SK-N-SH treated with all-trans-retinoic acid at 6 μM for 48 hours (cell line): ENCODE measurements at regions not wholly inside any gene's neighbourhood (a gene's known extent, or its start where the extent isn't known, plus 50 kb on each side); places are given as distances from the start of the nearest gene placed in this dataset.

ENCODE experiments used
- ATAC-seq: fragments of 200-7000 bp; cut with Tn5 transposase; 3 replicates; pipeline ENCODE4 v1.9.1; 2020; ENCODE audit warnings: mild to moderate bottlenecking, moderate library complexity
- BACH2 ChIP-seq: fragments of 250-450 bp; sonication (Bioruptor Pico); IDR thresholded peaks from 2 replicates; pipeline ENCODE4 v1.9.0; 2021; ENCODE audit warnings: mild to moderate bottlenecking, borderline replicate concordance
- CSDC2 ChIP-seq: fragments of 250-450 bp; sonication (Bioruptor Pico); IDR thresholded peaks from 2 replicates; pipeline ENCODE4 v1.5.0; 2020; ENCODE audit warnings: mild to moderate bottlenecking, moderate library complexity
- GLIS3 ChIP-seq: fragments of 250-450 bp; sonication (Bioruptor Pico); IDR thresholded peaks from 2 replicates; pipeline ENCODE4 v1.5.0; 2020; ENCODE audit warnings: mild to moderate bottlenecking, moderate library complexity
- ISL1 ChIP-seq: fragments of 250-450 bp; sonication (Bioruptor Pico); IDR thresholded peaks from 2 replicates; pipeline ENCODE4 v2.1.2; 2022; ENCODE audit warnings: mild to moderate bottlenecking, moderate library complexity
- OSR1 ChIP-seq: fragments of 250-450 bp; sonication (Bioruptor Pico); IDR thresholded peaks from 2 replicates; pipeline ENCODE4 v1.8.0; 2022; ENCODE audit warnings: moderate library complexity, mild to moderate bottlenecking, inconsistent platforms
- PPARA ChIP-seq: fragments of 250-450 bp; sonication (Bioruptor Pico); IDR thresholded peaks from 2 replicates; pipeline ENCODE4 v1.5.0; 2020; ENCODE audit warnings: mild to moderate bottlenecking, borderline replicate concordance
- RARB ChIP-seq: fragments of 250-450 bp; sonication (Bioruptor Pico); IDR thresholded peaks from 2 replicates; pipeline ENCODE4 v1.8.0; 2021; ENCODE audit warnings: mild to moderate bottlenecking, moderate library complexity
- SNAI2 ChIP-seq: fragments of 250-450 bp; sonication (Bioruptor Pico); IDR thresholded peaks from 2 replicates; pipeline ENCODE4 v1.5.0; 2020; ENCODE audit warnings: mild to moderate bottlenecking, moderate library complexity
- TCF4 ChIP-seq: fragments of 250-450 bp; sonication (Bioruptor Pico); IDR thresholded peaks from 2 replicates; pipeline ENCODE4 v1.8.0; 2021; ENCODE audit warnings: mild to moderate bottlenecking, moderate library complexity, borderline replicate concordance
- TOX ChIP-seq: fragments of 250-450 bp; sonication (Bioruptor Pico); IDR thresholded peaks from 2 replicates; pipeline ENCODE4 v1.8.0; 2021; ENCODE audit warnings: mild to moderate bottlenecking, moderate library complexity, borderline replicate concordance
- ZC3H10 ChIP-seq: fragments of 250-450 bp; sonication (Bioruptor Pico); IDR thresholded peaks from 2 replicates; pipeline ENCODE4 v1.5.1; 2021; ENCODE audit warnings: mild to moderate bottlenecking, moderate library complexity
- ZFP3 ChIP-seq: fragments of 250-450 bp; sonication (Bioruptor Pico); IDR thresholded peaks from 2 replicates; pipeline ENCODE4 v1.5.0; 2020; ENCODE audit warnings: mild to moderate bottlenecking, moderate library complexity
- ZFP30 ChIP-seq: fragments of 450-650 bp; formaldehyde crosslinking; IDR thresholded peaks from 2 replicates; pipeline ENCODE4 v1.5.0; 2022; ENCODE audit warnings: mild to moderate bottlenecking, moderate library complexity
- ZNF565 ChIP-seq: fragments of 450-650 bp; formaldehyde crosslinking; conservative IDR thresholded peaks from 2 replicates; pipeline ENCODE4 v1.5.0; 2020; ENCODE audit warnings: low read depth, mild to moderate bottlenecking, moderate library complexity
- ZNF70 ChIP-seq: fragments of 450-650 bp; formaldehyde crosslinking; IDR thresholded peaks from 2 replicates; pipeline ENCODE4 v1.5.0; 2020; ENCODE audit warnings: mild to moderate bottlenecking, moderate library complexity
- ZNF8 ChIP-seq: fragments of 450-650 bp; formaldehyde crosslinking; IDR thresholded peaks from 2 replicates; pipeline ENCODE4 v1.5.0; 2020; ENCODE audit warnings: mild to moderate bottlenecking, moderate library complexity
- TF ChIP-seq, protein P1 (sequence below): fragments of 250-450 bp; sonication (Bioruptor Pico); IDR thresholded peaks from 2 replicates; pipeline ENCODE4 v1.5.1; 2021; ENCODE audit warnings: mild to moderate bottlenecking, moderate library complexity
- TF ChIP-seq, protein P2 (sequence below): fragments of 250-450 bp; sonication (Bioruptor Pico); IDR thresholded peaks from 2 replicates; pipeline ENCODE4 v1.8.0; 2020; ENCODE audit warnings: mild to moderate bottlenecking, moderate library complexity, borderline replicate concordance
- TF ChIP-seq, protein P3 (sequence below): fragments of 250-450 bp; sonication (Bioruptor Pico); IDR thresholded peaks from 2 replicates; pipeline ENCODE4 v1.5.0; 2020; ENCODE audit warnings: mild to moderate bottlenecking, moderate library complexity
- TF ChIP-seq, protein P4 (sequence below): fragments of 250-450 bp; sonication (Bioruptor Pico); IDR thresholded peaks from 2 replicates; pipeline ENCODE4 v1.5.1; 2020; ENCODE audit warnings: low read depth, mild to moderate bottlenecking, moderate library complexity

DNA sequence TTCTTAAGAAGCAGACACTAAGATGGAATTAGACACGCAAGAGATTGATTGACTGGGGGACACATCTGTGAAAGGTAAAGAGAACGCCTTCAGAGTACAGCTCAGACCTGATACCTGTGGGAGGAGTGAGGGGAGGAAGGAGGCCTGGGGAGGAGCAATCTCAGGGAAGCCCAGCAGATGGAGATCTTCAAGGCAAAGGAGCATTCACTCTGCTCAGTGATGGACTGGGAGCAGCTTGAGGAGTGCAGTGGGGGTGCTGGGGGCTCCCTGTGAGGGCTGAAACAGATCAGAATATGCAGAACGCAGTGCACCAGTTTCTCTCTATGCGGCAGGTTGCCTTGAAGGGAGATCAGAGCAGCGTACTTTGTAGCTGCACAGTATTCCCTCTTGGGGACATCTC, 103.7 kb upstream of the ATP8B1 start:
- TF ChIP-seq GLIS3 = no peak
- no peak for TF ChIP-seq SNAI2 (CRISPR knock-in tag)
- TF ChIP-seq, protein P1, sequence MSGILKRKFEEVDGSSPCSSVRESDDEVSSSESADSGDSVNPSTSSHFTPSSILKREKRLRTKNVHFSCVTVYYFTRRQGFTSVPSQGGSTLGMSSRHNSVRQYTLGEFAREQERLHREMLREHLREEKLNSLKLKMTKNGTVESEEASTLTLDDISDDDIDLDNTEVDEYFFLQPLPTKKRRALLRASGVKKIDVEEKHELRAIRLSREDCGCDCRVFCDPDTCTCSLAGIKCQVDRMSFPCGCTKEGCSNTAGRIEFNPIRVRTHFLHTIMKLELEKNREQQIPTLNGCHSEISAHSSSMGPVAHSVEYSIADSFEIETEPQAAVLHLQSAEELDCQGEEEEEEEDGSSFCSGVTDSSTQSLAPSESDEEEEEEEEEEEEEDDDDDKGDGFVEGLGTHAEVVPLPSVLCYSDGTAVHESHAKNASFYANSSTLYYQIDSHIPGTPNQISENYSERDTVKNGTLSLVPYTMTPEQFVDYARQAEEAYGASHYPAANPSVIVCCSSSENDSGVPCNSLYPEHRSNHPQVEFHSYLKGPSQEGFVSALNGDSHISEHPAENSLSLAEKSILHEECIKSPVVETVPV = no peak
- TF ChIP-seq PPARA = no peak
- no peak for TF ChIP-seq TOX
- no peak for TF ChIP-seq ISL1 (CRISPR knock-in tag)
- TF ChIP-seq ZC3H10 (CRISPR knock-in tag) = no peak
- TF ChIP-seq ZFP3 (CRISPR knock-in tag) = no peak
- TF ChIP-seq OSR1 = no peak
- TF ChIP-seq, protein P2, sequence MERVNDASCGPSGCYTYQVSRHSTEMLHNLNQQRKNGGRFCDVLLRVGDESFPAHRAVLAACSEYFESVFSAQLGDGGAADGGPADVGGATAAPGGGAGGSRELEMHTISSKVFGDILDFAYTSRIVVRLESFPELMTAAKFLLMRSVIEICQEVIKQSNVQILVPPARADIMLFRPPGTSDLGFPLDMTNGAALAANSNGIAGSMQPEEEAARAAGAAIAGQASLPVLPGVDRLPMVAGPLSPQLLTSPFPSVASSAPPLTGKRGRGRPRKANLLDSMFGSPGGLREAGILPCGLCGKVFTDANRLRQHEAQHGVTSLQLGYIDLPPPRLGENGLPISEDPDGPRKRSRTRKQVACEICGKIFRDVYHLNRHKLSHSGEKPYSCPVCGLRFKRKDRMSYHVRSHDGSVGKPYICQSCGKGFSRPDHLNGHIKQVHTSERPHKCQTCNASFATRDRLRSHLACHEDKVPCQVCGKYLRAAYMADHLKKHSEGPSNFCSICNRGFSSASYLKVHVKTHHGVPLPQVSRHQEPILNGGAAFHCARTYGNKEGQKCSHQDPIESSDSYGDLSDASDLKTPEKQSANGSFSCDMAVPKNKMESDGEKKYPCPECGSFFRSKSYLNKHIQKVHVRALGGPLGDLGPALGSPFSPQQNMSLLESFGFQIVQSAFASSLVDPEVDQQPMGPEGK (CRISPR knock-in tag) = no peak
- TF ChIP-seq CSDC2 (CRISPR knock-in tag) = no peak
- no peak for TF ChIP-seq ZNF8 (CRISPR knock-in tag)
- TF ChIP-seq BACH2 (CRISPR knock-in tag) = no peak
- no peak for TF ChIP-seq ZNF565
- no peak for TF ChIP-seq ZNF70 (CRISPR knock-in tag)
- no peak for TF ChIP-seq TCF4 (CRISPR knock-in tag)
- peak; percentile 63 for ATAC-seq

DNA sequence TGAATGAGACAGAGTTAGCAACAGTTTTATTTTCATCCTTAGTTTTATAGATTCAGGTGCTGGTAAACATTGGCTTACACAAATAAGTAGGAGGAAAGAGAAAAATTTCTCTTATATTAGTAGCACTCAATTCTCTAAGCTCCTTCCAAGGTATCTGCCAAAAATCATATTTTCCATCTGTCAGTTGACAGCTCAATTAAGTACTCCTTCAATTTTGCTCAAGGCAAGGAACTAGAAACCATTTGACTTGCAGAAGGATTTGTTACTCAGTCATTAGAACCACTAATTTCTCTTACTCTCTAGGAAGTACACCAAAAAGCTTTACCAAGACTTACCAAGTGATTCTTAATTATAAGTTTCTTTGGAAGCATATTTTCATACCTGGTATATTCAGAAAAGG, 101.4 kb upstream of the ATP8B1 start:
- TF ChIP-seq SNAI2 (CRISPR knock-in tag) = no peak
- TF ChIP-seq, protein P3, sequence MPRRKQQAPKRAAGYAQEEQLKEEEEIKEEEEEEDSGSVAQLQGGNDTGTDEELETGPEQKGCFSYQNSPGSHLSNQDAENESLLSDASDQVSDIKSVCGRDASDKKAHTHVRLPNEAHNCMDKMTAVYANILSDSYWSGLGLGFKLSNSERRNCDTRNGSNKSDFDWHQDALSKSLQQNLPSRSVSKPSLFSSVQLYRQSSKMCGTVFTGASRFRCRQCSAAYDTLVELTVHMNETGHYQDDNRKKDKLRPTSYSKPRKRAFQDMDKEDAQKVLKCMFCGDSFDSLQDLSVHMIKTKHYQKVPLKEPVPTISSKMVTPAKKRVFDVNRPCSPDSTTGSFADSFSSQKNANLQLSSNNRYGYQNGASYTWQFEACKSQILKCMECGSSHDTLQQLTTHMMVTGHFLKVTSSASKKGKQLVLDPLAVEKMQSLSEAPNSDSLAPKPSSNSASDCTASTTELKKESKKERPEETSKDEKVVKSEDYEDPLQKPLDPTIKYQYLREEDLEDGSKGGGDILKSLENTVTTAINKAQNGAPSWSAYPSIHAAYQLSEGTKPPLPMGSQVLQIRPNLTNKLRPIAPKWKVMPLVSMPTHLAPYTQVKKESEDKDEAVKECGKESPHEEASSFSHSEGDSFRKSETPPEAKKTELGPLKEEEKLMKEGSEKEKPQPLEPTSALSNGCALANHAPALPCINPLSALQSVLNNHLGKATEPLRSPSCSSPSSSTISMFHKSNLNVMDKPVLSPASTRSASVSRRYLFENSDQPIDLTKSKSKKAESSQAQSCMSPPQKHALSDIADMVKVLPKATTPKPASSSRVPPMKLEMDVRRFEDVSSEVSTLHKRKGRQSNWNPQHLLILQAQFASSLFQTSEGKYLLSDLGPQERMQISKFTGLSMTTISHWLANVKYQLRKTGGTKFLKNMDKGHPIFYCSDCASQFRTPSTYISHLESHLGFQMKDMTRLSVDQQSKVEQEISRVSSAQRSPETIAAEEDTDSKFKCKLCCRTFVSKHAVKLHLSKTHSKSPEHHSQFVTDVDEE (CRISPR knock-in tag) = no peak
- no peak for TF ChIP-seq OSR1
- no peak for ATAC-seq

DNA sequence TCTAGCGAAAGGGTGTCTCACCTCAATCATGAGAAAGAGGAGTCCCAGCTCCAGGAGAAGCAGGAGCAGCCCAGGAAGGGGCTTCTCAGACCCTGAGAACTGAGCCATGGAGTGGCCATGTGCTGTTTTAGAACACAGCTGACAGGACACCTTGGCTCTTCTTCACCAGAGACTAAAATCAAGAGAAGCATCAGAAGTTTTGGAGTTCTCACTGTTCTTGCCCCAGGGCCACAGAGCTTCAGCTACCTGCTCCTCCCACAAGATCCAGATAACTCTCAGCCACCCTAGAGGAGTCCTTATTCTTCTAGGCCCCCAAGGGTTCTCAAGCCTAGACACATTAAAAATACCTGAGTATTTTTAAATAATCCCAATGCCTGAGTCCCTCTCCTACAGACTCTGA, 99.6 kb upstream of the ATP8B1 start:
- TF ChIP-seq, protein P4, sequence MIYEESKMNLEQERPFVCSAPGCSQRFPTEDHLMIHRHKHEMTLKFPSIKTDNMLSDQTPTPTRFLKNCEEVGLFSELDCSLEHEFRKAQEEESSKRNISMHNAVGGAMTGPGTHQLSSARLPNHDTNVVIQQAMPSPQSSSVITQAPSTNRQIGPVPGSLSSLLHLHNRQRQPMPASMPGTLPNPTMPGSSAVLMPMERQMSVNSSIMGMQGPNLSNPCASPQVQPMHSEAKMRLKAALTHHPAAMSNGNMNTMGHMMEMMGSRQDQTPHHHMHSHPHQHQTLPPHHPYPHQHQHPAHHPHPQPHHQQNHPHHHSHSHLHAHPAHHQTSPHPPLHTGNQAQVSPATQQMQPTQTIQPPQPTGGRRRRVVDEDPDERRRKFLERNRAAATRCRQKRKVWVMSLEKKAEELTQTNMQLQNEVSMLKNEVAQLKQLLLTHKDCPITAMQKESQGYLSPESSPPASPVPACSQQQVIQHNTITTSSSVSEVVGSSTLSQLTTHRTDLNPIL = no peak
- TF ChIP-seq ZNF70 (CRISPR knock-in tag) (no peak), RARB (no peak), ZNF565 (no peak), ZFP30 (no peak), SNAI2 (CRISPR knock-in tag) (no peak), OSR1 (no peak)
- ATAC-seq = no peak

DNA sequence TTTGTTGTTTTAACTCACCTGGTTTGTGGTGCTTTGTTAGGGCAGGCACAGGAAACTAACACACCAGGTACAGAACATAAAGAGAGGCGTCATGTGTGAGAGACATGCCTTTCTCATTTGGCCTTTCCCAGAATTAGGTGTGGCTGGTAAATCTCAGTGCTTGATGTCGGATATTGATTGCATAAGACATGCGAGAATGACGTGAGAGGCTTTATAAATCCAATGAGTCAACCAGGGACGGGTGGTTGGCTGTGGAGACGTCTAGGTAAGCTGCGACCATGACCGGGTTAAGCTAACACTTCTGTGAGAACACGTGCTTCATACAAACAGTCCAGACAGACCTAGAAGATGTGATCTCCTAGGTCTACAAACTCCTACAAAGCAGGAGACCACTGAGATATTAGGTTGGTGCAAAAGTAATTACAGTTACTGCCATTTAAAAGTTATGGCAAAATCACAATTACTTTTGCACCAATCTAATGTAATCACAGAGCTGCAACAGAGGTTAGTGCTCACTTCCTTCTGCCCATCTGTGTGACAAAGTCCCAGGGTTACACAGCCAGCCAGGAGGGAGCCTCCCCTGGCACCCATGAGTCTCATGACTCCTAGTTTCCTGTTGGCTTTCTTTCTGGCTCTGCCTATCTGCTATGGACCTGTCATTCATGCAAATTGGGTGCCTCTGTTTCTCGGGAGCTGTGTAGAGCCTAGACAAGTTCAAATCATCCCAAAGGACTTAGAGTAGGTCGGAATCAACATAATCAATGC, 98.9 kb upstream of the ATP8B1 start:
- TF ChIP-seq, protein P3 (CRISPR knock-in tag) = no peak
- no peak for TF ChIP-seq SNAI2 (CRISPR knock-in tag)
- ATAC-seq = no peak
